GM18519 (cell line): ENCODE measurements at regions not wholly inside any gene's neighbourhood (a gene's known extent, or its start where the extent isn't known, plus 50 kb on each side); places are given as distances from the start of the nearest gene placed in this dataset.
"Not testable (repeated sequence)": the region's sequence is repeated elsewhere in the genome, so short reads cannot be mapped to it uniquely, and the experiment has no call there.

Experiments used
- ATAC-seq: cut with Tn5 transposase; IDR thresholded peaks from one replicate; pipeline ENCODE4 v1.9.1; 2021; ENCODE audit warnings: mild to moderate bottlenecking, moderate library complexity; ENCODE audit not compliant: unreplicated experiment, low FRiP score

- no peak for ATAC-seq
Observed at GRCh38 chr5:87574106-87574505, 161.4 kb upstream of the CCNH start.

GRCh38 chr5:87572611-87573010 is 159.9 kb upstream of the CCNH start:
- no peak for ATAC-seq

GRCh38 chr5:87572090-87572489 is 159.4 kb upstream of the CCNH start:
- peak; percentile 49 for ATAC-seq

DNA sequence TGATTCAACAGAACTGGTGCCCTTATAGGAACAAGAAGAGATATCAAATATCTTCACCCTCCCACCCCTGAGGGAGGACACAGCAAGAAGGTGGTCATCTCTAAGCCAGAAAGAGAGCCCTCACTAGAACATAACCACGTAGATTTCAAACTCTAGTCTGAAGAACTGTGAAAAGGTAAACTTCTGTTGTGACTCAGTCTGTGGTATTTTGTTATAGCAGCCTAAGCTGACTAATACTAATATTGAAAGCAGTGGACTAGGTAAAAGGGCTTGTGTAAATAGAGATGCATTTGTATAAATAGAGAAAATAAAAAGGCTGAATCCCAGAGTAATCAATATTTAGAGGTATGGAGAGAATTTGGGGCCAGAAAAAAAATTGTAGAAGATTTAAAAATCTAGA is 157.6 kb upstream of the CCNH start:
- ATAC-seq, result peak; percentile 76

DNA sequence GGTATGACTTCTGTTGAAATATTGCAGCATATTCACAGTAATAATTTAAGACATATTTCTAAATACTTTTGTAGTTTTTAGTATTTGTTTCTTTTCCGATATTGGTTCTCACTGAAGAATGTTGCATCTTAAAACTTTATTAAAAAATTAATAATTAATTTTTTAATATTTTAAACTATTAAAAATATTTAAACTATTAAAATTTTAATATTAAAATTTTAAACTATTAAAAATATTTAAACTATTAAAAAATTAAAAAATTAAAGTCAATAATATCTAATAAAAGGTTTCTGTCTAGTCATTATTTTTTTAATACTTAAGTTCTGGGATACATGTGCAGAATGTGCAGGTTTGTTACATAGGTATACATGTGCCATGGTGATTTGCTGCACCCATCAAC is 149.3 kb upstream of the CCNH start:
- ATAC-seq, result no peak

DNA sequence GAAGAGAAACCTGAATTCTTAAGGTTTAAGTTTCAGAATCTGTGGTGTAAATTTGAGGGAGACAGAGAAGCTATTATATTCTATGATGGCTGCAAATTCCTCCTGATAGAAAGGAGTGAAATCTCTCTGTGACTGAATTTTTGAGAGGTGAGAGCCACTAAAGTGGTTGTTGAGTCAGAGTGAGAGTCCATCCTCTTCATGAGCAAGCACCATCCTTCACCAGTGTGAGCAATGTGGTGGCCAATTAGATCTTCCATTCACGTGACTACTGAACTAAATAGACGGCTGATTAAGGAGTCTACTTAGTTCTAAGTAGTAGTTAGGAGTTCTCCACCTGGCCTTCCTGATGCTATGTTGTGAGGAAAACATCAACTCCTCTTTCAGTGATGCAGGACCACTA is 147.8 kb upstream of the CCNH start:
- no peak for ATAC-seq

DNA sequence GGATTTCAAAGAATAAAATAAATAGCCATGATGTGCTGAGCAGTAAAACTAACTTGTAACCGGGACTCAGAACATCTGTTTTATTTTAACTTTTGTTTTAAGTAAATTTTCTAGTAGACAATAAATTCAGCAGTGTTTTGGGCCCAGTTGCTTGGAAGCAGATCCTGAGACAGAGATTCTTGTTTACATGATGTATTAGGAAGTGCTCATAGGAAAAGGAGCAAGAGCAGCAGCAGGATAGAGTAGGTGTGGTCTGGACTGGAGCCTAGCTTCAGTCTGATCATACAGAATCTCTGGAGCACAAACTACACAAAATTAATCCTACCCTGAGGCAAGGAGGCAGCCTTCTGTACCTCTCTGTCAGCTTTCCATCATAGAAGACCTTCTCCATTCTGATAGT is 139.2 kb upstream of the CCNH start:
- no peak for ATAC-seq

GRCh38 chr5:87541676-87542075 is 128.9 kb upstream of the CCNH start:
- ATAC-seq, result no peak

DNA sequence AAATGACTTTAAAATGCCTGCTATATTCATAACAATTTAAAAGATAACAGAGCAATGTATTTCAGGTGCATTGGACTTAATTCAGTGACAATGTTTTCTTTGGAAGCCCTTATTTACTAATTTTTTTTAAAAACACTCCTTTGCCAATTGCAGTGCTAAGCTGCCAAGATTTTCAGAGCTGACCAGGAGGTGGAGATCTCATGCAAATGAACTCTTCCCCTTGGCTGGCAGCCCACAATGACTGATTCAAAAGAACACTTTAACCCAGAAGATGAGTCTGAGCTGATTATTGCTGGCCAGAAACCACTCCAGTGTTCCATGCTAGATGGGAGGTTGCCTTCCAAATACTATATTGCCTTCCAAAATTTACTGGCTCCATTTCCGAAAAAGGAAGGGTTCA is 128.3 kb upstream of the CCNH start:
- ATAC-seq, result no peak

DNA sequence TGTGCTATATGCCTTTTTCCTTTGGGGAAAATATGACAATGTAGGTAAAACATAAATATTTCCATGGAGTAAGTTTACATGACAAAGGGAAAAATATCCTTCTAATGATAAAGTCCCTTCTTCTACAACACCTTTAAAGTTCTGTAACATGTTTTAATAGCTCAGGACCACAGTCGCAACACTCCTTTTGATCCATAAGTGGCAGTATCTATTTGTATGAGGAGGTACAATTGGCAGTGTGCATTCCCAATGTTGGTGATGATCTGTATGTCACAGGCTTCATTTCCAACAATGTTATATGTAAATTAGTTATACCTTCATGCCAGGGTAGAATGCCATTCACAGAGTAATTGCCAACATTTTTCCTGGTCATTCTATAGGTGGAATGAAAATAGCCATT is 127.1 kb upstream of the CCNH start:
- ATAC-seq, result no peak

DNA sequence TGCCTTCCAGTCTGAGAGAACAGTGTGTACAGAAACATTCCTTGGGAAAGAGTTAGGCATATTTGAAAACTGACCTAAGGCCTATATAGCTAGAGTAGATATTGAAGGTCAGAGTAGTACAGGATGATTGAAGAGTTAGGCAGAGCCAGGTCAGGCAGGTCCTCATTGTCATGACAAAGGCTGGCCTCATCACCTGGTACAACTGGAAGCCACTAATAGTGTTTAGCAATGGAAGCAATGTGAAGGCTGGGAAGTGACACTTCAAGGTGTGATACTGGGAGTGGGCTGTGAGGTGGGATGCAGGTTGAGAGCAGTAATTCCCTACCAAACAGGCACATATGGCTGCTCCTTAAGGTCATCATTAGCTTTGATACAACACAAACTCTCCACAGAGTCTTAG is 123.6 kb upstream of the CCNH start:
- no peak for ATAC-seq

DNA sequence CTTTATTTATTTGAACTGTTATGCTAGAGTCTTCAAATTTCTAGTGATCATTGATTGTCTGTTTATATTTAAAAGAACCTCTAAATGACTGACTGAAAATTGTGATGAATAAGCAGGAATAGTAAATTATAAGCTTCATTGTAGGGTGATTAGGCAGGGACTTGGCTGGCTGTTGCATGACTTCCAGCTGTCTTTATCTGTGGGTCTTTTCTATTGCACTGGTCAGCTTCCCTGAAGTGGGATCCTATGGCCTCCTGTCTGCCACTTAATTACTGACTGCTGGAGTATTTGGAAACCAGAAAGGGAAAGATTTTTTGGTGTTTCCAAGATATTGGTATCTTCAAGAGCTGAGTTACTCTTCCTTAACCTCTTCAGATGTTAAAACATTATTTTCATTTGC is 123.0 kb upstream of the CCNH start:
- ATAC-seq, result no peak

DNA sequence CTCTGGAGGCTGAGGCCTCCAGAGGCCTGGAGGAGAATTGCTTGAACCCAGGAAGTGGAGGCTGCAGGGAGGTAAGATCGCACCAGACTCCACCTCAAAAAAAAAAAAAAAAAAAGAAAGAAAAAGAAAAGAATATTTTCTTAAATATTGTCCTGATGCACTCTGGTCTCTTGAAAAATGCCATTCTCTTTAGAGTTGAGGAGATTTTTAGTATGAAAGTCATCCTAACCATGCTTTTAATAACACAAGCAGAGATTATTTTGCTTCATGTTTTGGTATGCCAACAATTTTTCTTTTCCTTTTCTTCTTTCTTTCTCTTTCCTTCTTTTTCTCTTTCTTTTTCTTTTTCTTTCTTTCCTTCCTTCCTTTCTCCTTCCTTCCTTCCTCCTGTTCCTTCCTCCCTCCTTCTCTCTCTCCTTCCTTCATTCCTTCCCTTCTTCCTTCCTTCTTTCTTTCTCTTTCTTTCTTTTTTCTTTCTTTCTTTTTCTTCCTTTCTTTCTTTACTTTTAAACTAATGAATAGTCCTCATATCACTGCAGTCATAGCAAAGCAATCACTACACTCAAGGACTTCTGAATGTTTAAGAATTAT is 116.9 kb upstream of the CCNH start:
- ATAC-seq, result no peak

DNA sequence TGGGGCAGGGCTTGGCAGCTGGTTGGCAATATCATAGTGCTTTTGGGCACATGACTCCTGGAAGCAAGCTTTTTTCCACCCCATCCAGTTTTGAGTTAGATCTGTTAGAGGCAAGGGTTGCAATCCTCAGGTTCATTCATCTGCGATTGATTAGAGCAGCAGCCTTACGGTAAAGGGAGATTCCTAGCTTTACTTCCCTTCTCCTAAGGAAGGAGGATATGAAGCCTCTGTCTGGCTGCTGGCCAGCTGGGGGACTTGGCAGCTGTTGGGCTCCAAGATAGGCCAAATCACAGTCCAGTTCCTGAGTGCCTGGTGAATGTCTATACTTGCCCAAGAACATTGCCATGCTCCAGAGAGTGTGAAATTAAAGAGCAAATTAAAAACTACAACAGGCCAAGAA is 113.4 kb upstream of the CCNH start:
- no peak for ATAC-seq

- no peak for ATAC-seq
Observed at GRCh38 chr5:87524217-87524616, 111.5 kb upstream of the CCNH start.

DNA sequence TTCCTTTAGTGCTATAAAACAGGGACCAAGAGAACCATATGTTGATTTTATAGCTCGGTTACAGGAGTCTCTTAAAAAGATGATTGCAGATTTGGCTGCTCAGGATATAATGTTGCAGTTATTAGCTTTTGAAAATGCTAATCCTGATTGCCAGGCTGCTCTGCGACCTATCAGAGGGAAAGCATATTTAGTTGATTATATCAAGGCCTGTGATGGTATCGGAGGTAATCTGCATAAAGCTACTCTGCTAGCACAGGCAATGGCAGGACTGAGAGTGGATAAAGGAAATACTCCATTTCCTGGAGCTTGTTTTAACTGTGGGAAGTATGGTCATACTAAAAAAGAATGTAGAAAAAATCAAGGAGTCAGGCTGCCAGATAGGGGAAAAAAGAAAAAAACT is 99.0 kb upstream of the CCNH start:
- not testable (repeated sequence) for ATAC-seq

- no peak for ATAC-seq
Observed at GRCh38 chr5:87503004-87503403, 90.3 kb upstream of the CCNH start.

- no peak for ATAC-seq
Observed at GRCh38 chr5:87499478-87500410, 87.0 kb upstream of the CCNH start.
